ENCODE measurements at regions not wholly inside any gene's neighbourhood (a gene's known extent, or its start where the extent isn't known, plus 50 kb on each side); places are given as distances from the start of the nearest gene placed in this dataset.

GRCh38 chr5:82622711-82623514 lies 344.8 kb upstream of the RPS23 start:
- Mint-ChIP-seq H3K27me3 (peaks cover 0 to 8% (median 0%) of the 10 kb centered on the region in 5 donors), H3K27ac (no peak overlapping the region)
- CTCF ChIA-PET = interaction anchor here (0.6 kb wide), 1 partner anchor 938 kb away, joined by 3 read pairs; no protein-coding TSS in a partner anchor

GRCh38 chr5:82622205-82622604 lies 344.1 kb upstream of the RPS23 start:
- Histone ChIP-seq H3K4me3 (ENCODE audit: low read length) (no peak overlapping the region), H3K4me1 (ENCODE audit: control insufficient read depth in 2 of 2, insufficient read depth in 2 of 2, low read length in 2 of 2) (no peaks in the 10 kb centered on the region), H3K36me3 (ENCODE audit: control insufficient read depth in 2 of 3, insufficient read depth in 3 of 3, low read length in 3 of 3) (no peaks in the 10 kb centered on the region), H3K27me3 (ENCODE audit: control insufficient read depth in 2 of 2, insufficient read depth in 2 of 2, low read length in 2 of 2) (no peaks in the 10 kb centered on the region), H3K27ac (ENCODE audit: low read depth, low read length) (no peak overlapping the region), H3K9me3 (ENCODE audit: control insufficient read depth in 2 of 3, low read length in 3 of 3) (no peaks in the 10 kb centered on the region)
- Mint-ChIP-seq H3K27ac (no peak overlapping the region), H3K36me3 (no peaks in the 10 kb centered on the region), H3K4me3 (no peak overlapping the region), H3K4me1 (peaks cover 0 to 7% (median 0%) of the 10 kb centered on the region in 7 donors), H3K27me3 (peaks cover 0 to 8% (median 0%) of the 10 kb centered on the region in 5 donors), H3K9me3 (peaks cover 0 to 8% (median 2%) of the 10 kb centered on the region in 11 donors)
- POLR2A ChIA-PET = no interaction called here
- DNase-seq = no peak
- no peak for ATAC-seq
- CTCF ChIA-PET = no interaction called here
- intact Hi-C loops (cut with micrococcal nuclease) = no loop called here

More at GRCh38 chr5:82622711-82623514, 344.8 kb upstream of the RPS23 start:
- ATAC-seq = no peak
- Histone ChIP-seq H3K9me3 (ENCODE audit: control insufficient read depth in 2 of 3, low read length in 3 of 3) (no peaks in the 10 kb centered on the region), H3K4me3 (ENCODE audit: low read length) (no peak overlapping the region), H3K36me3 (ENCODE audit: control insufficient read depth in 2 of 3, insufficient read depth in 3 of 3, low read length in 3 of 3) (no peaks in the 10 kb centered on the region), H3K4me1 (ENCODE audit: control insufficient read depth in 2 of 2, insufficient read depth in 2 of 2, low read length in 2 of 2) (no peaks in the 10 kb centered on the region), H3K27me3 (ENCODE audit: control insufficient read depth in 2 of 2, insufficient read depth in 2 of 2, low read length in 2 of 2) (no peaks in the 10 kb centered on the region), H3K27ac (ENCODE audit: low read depth, low read length) (no peak overlapping the region)
- Mint-ChIP-seq H3K36me3 (no peaks in the 10 kb centered on the region), H3K4me3 (no peak overlapping the region), H3K9me3 (peaks cover 0 to 9% (median 0%) of the 10 kb centered on the region in 11 donors), H3K4me1 (peaks cover 0 to 7% (median 0%) of the 10 kb centered on the region in 7 donors)
- intact Hi-C loops (cut with micrococcal nuclease) = no loop called here
- DNase-seq = no peak
- POLR2A ChIA-PET = no interaction called here

GRCh38 chr5:82620957-82621600 lies 342.9 kb upstream of the RPS23 start:
- Histone ChIP-seq H3K27ac (ENCODE audit: low read depth, low read length) (no peak overlapping the region), H3K4me1 (ENCODE audit: control insufficient read depth in 2 of 2, insufficient read depth in 2 of 2, low read length in 2 of 2) (no peaks in the 10 kb centered on the region), H3K4me3 (ENCODE audit: low read length) (no peak overlapping the region), H3K27me3 (ENCODE audit: control insufficient read depth in 2 of 2, insufficient read depth in 2 of 2, low read length in 2 of 2) (no peaks in the 10 kb centered on the region), H3K36me3 (ENCODE audit: control insufficient read depth in 2 of 3, insufficient read depth in 3 of 3, low read length in 3 of 3) (no peaks in the 10 kb centered on the region), H3K9me3 (ENCODE audit: control insufficient read depth in 2 of 3, low read length in 3 of 3) (no peaks in the 10 kb centered on the region)
- Mint-ChIP-seq H3K4me3 (peak overlapping the region in 1 of 10 donors; percentile 55), H3K9me3 (peaks cover 0 to 8% (median 4%) of the 10 kb centered on the region in 11 donors), H3K36me3 (no peaks in the 10 kb centered on the region), H3K27ac (peak overlapping the region in 1 of 9 donors; percentile 78), H3K27me3 (peaks cover 0 to 8% (median 0%) of the 10 kb centered on the region in 5 donors), H3K4me1 (peaks cover 0 to 7% (median 0%) of the 10 kb centered on the region in 7 donors)
- intact Hi-C loops (cut with micrococcal nuclease) = loop anchor here in 1 of 2 donors (2.0 kb wide), 1 partner anchor 264 kb away; no protein-coding TSS in a partner anchor
- DNase-seq = no peak
- POLR2A ChIA-PET = no interaction called here
- CTCF ChIA-PET = no interaction called here
- ATAC-seq = no peak

DNA sequence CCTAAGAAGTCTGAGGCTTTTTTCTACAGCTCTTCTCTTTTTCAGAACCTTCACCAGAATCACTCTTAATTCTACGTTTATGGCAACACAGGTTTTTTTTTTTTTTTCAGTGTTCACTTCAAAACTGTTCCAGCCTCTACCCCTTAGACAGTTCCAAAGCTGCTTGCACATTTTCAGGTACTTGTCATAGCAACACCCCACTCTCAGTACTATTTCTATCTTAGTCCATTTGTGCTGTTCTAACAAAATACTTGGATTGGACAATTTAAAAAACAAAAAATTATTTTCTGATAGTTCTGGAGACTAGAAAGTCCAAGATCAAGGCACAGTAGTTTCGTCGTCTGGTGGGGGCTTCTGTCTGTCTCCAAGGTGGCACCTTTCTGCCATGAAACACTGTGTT lies 340.9 kb upstream of the RPS23 start:
- no peak overlapping the region for H3K27ac Mint-ChIP-seq
- no peaks in the 10 kb centered on the region for H3K36me3 ChIP-seq (ENCODE audit: control insufficient read depth in 2 of 3, insufficient read depth in 3 of 3, low read length in 3 of 3)

GRCh38 chr5:82614706-82615105 lies 336.6 kb upstream of the RPS23 start:
- intact Hi-C loops (cut with micrococcal nuclease) = no loop called here
- no peak for ATAC-seq
- Histone ChIP-seq H3K4me3 (ENCODE audit: low read length) (no peak overlapping the region), H3K9me3 (ENCODE audit: control insufficient read depth in 2 of 3, low read length in 3 of 3) (no peaks in the 10 kb centered on the region), H3K27me3 (ENCODE audit: control insufficient read depth in 2 of 2, insufficient read depth in 2 of 2, low read length in 2 of 2) (no peaks in the 10 kb centered on the region), H3K27ac (ENCODE audit: low read depth, low read length) (no peak overlapping the region), H3K36me3 (ENCODE audit: control insufficient read depth in 2 of 3, insufficient read depth in 3 of 3, low read length in 3 of 3) (no peaks in the 10 kb centered on the region), H3K4me1 (ENCODE audit: control insufficient read depth in 2 of 2, insufficient read depth in 2 of 2, low read length in 2 of 2) (no peaks in the 10 kb centered on the region)
- DNase-seq = no peak
- Mint-ChIP-seq H3K27ac (no peak overlapping the region), H3K27me3 (peaks cover 0 to 12% (median 6%) of the 10 kb centered on the region in 5 donors), H3K9me3 (peaks cover 0 to 20% (median 8%) of the 10 kb centered on the region in 11 donors), H3K4me1 (no peaks in the 10 kb centered on the region), H3K36me3 (no peaks in the 10 kb centered on the region), H3K4me3 (no peak overlapping the region)
- POLR2A ChIA-PET = no interaction called here
- CTCF ChIA-PET = no interaction called here

More for the DNA sequence above, 340.9 kb upstream of the RPS23 start:
- no peak for DNase-seq
- Histone ChIP-seq H3K27me3 (ENCODE audit: control insufficient read depth in 2 of 2, insufficient read depth in 2 of 2, low read length in 2 of 2) (no peaks in the 10 kb centered on the region), H3K9me3 (ENCODE audit: control insufficient read depth in 2 of 3, low read length in 3 of 3) (no peaks in the 10 kb centered on the region), H3K4me1 (ENCODE audit: control insufficient read depth in 2 of 2, insufficient read depth in 2 of 2, low read length in 2 of 2) (no peaks in the 10 kb centered on the region), H3K27ac (ENCODE audit: low read depth, low read length) (no peak overlapping the region), H3K4me3 (ENCODE audit: low read length) (no peak overlapping the region)
- ChIA-PET POLR2A (no interaction called here), CTCF (no interaction called here)
- peaks cover 0 to 9% (median 6%) of the 10 kb centered on the region in 11 donors for H3K9me3 Mint-ChIP-seq
- no peaks in the 10 kb centered on the region for H3K36me3 Mint-ChIP-seq
- H3K4me3 Mint-ChIP-seq = no peak overlapping the region
- H3K4me1 Mint-ChIP-seq = peaks cover 0 to 7% (median 0%) of the 10 kb centered on the region in 7 donors
- ATAC-seq = no peak
- intact Hi-C loops (cut with micrococcal nuclease) = no loop called here
- H3K27me3 Mint-ChIP-seq = peaks cover 0 to 8% (median 0%) of the 10 kb centered on the region in 5 donors

DNA sequence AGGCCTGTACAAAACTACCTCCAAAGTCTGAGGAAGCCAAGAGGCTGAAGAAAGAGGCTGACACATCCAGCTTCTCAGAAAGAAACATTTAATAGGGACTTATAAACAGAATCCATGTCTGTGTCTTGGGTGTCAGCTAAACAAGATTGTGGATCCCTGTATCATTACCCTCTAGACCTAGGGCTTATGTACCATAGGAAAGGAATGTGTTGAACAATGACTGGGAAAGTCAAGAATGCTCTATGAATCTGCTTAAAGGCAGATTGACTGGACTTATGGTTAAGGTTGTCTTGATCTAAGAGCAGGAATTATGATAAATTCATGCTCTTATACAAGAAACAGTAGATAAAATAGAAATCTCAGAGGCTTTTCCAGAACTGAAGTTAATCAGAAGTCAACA lies 335.7 kb upstream of the RPS23 start:
- DNase-seq (no peak), ATAC-seq (no peak)
- no peak overlapping the region for H3K4me3 Mint-ChIP-seq
- H3K27ac Mint-ChIP-seq = no peak overlapping the region
- no peaks in the 10 kb centered on the region for H3K36me3 Mint-ChIP-seq
- ChIA-PET POLR2A (no interaction called here), CTCF (no interaction called here)
- H3K27ac ChIP-seq (ENCODE audit: low read depth, low read length) = no peak overlapping the region
- H3K27me3 ChIP-seq (ENCODE audit: control insufficient read depth in 2 of 2, insufficient read depth in 2 of 2, low read length in 2 of 2) = no peaks in the 10 kb centered on the region
- no peaks in the 10 kb centered on the region for H3K4me1 ChIP-seq (ENCODE audit: control insufficient read depth in 2 of 2, insufficient read depth in 2 of 2, low read length in 2 of 2)
- H3K4me3 ChIP-seq (ENCODE audit: low read length) = no peak overlapping the region
- H3K4me1 Mint-ChIP-seq = no peaks in the 10 kb centered on the region
- peaks cover 0 to 16% (median 3%) of the 10 kb centered on the region in 5 donors for H3K27me3 Mint-ChIP-seq
- peaks cover 0 to 26% (median 8%) of the 10 kb centered on the region in 11 donors for H3K9me3 Mint-ChIP-seq
- no peaks in the 10 kb centered on the region for H3K36me3 ChIP-seq (ENCODE audit: control insufficient read depth in 2 of 3, insufficient read depth in 3 of 3, low read length in 3 of 3)
- intact Hi-C loops (cut with micrococcal nuclease) = no loop called here
- no peaks in the 10 kb centered on the region for H3K9me3 ChIP-seq (ENCODE audit: control insufficient read depth in 2 of 3, low read length in 3 of 3)
